ENCODE measurements at regions not wholly inside any gene's neighbourhood (a gene's known extent, or its start where the extent isn't known, plus 50 kb on each side); places are given as distances from the start of the nearest gene placed in this dataset.

- no peaks in the 10 kb centered on the region for H3K9me3 ChIP-seq
- H3K27me3 ChIP-seq (ENCODE audit: low read depth), result peaks cover 5% of the 10 kb centered on the region
- DNase-seq, result no peak
- H3K4me3 ChIP-seq, result no peak overlapping the region
- TF ChIP-seq CTCF (IDR thresholded peaks at IDR 0.05), result no peak
- intact Hi-C loops (cut with DNase I), result no loop called here
- no peak overlapping the region for H3K27ac ChIP-seq
- ATAC-seq, result no peak
- H3K4me1 ChIP-seq, result no peaks in the 10 kb centered on the region
- H3K36me3 ChIP-seq, result no peaks in the 10 kb centered on the region
Measured at GRCh38 chr19:31179471-31179852, 169.8 kb downstream of the TSHZ3 start.

- peaks cover 5% of the 10 kb centered on the region for H3K27me3 ChIP-seq (ENCODE audit: low read depth)
- H3K9me3 ChIP-seq, result no peaks in the 10 kb centered on the region
- no peaks in the 10 kb centered on the region for H3K36me3 ChIP-seq
- intact Hi-C loops (cut with DNase I), result no loop called here
- DNase-seq (no peak), ATAC-seq (no peak)
- no peaks in the 10 kb centered on the region for H3K4me1 ChIP-seq
- H3K27ac ChIP-seq, result no peak overlapping the region
- no peak overlapping the region for H3K4me3 ChIP-seq
- no peak for TF ChIP-seq CTCF (IDR thresholded peaks at IDR 0.05)
Measured at GRCh38 chr19:31178833-31179470, 170.3 kb downstream of the TSHZ3 start.

- Histone ChIP-seq H3K9me3 (no peaks in the 10 kb centered on the region), H3K36me3 (no peaks in the 10 kb centered on the region), H3K27me3 (ENCODE audit: low read depth) (peaks cover 5% of the 10 kb centered on the region), H3K4me3 (no peak overlapping the region), H3K27ac (no peak overlapping the region), H3K4me1 (no peaks in the 10 kb centered on the region)
- intact Hi-C loops (cut with DNase I), result no loop called here
- ATAC-seq (no peak), DNase-seq (no peak)
- no peak for TF ChIP-seq CTCF (IDR thresholded peaks at IDR 0.05)
Measured at GRCh38 chr19:31177246-31177645, 172.0 kb downstream of the TSHZ3 start.

- TF ChIP-seq CTCF (IDR thresholded peaks at IDR 0.05), result no peak
- H3K27me3 ChIP-seq (ENCODE audit: low read depth), result peaks cover 5% of the 10 kb centered on the region
- ATAC-seq (no peak), DNase-seq (no peak)
- H3K9me3 ChIP-seq, result no peaks in the 10 kb centered on the region
- H3K4me3 ChIP-seq, result no peak overlapping the region
- no peaks in the 10 kb centered on the region for H3K4me1 ChIP-seq
- intact Hi-C loops (cut with DNase I), result no loop called here
- H3K36me3 ChIP-seq, result no peaks in the 10 kb centered on the region
- no peak overlapping the region for H3K27ac ChIP-seq
Measured at GRCh38 chr19:31175564-31176348, 173.5 kb downstream of the TSHZ3 start.

- intact Hi-C loops (cut with DNase I), result no loop called here
- no peak for ATAC-seq
- no peaks in the 10 kb centered on the region for H3K4me1 ChIP-seq
- no peak overlapping the region for H3K4me3 ChIP-seq
- no peak for DNase-seq
- H3K36me3 ChIP-seq, result no peaks in the 10 kb centered on the region
- H3K27me3 ChIP-seq (ENCODE audit: low read depth), result peaks cover 5% of the 10 kb centered on the region
- no peaks in the 10 kb centered on the region for H3K9me3 ChIP-seq
- no peak overlapping the region for H3K27ac ChIP-seq
- TF ChIP-seq CTCF (IDR thresholded peaks at IDR 0.05), result no peak
Measured at GRCh38 chr19:31174948-31175347, 174.3 kb downstream of the TSHZ3 start.
